GM23248 (cell line): ENCODE measurements at regions not wholly inside any gene's neighbourhood (a gene's known extent, or its start where the extent isn't known, plus 50 kb on each side); places are given as distances from the start of the nearest gene placed in this dataset.
"Not testable (repeated sequence)": the region's sequence is repeated elsewhere in the genome, so short reads cannot be mapped to it uniquely, and the experiment has no call there.

ENCODE experiments used
- DNase-seq: peaks from one replicate; pipeline ENCODE4 v3.0.0-alpha.2; 2015
- H2AFZ ChIP-seq: fragments of 200-600 bp; sonication (generic); 2 replicates; pipeline ENCODE4 v1.6.1; 2016; ENCODE audit warnings: antibody characterized with exemption
- H3F3A ChIP-seq: fragments of 200-600 bp; sonication (generic); 2 replicates; pipeline ENCODE4 v1.6.1; 2016; ENCODE audit warnings: mild to moderate bottlenecking, antibody characterized with exemption, mixed run types; ENCODE audit not compliant: insufficient read depth
- H3K27ac ChIP-seq: fragments of 200-600 bp; sonication (generic); 2 replicates; pipeline ENCODE4 v1.5.1; 2016; ENCODE audit warnings: mild to moderate bottlenecking
- H3K27me3 ChIP-seq: fragments of 200-600 bp; sonication (generic); replicated peaks from 2 replicates; pipeline ENCODE4 v1.6.1; 2016; ENCODE audit warnings: mild to moderate bottlenecking; ENCODE audit not compliant: insufficient read depth
- H3K36me3 ChIP-seq: fragments of 200-600 bp; sonication (generic); 2 replicates; pipeline ENCODE4 v1.6.1; 2016; ENCODE audit warnings: low read depth, mild to moderate bottlenecking
- H3K4me1 ChIP-seq: fragments of 200-600 bp; sonication (generic); 2 replicates; pipeline ENCODE4 v1.6.1; 2016; ENCODE audit warnings: mild to moderate bottlenecking; ENCODE audit not compliant: insufficient read depth
- H3K4me2 ChIP-seq: fragments of 200-600 bp; sonication (generic); one replicate; pipeline ENCODE4 v1.6.1; 2016; ENCODE audit warnings: mild to moderate bottlenecking; ENCODE audit not compliant: unreplicated experiment
- H3K4me3 ChIP-seq: fragments of 200-600 bp; sonication (generic); 2 replicates; pipeline ENCODE4 v1.5.1; 2016; ENCODE audit warnings: mild to moderate bottlenecking
- H3K79me2 ChIP-seq: fragments of 200-600 bp; sonication (generic); 2 replicates; pipeline ENCODE4 v1.6.1; 2016; ENCODE audit warnings: mild to moderate bottlenecking; ENCODE audit not compliant: insufficient read depth
- H3K9ac ChIP-seq: fragments of 200-600 bp; sonication (generic); 2 replicates; pipeline ENCODE4 v1.6.1; 2016; ENCODE audit warnings: mild to moderate bottlenecking
- H3K9me2 ChIP-seq: fragments of 200-600 bp; sonication (generic); 2 replicates; pipeline ENCODE4 v1.6.1; 2016; ENCODE audit warnings: mixed run types, mild to moderate bottlenecking, moderate library complexity; ENCODE audit not compliant: insufficient read depth
- H3K9me3 ChIP-seq: fragments of 200-600 bp; sonication (generic); one replicate; pipeline ENCODE4 v1.6.1; 2017; ENCODE audit warnings: low read depth
- H4K20me1 ChIP-seq: fragments of 200-600 bp; sonication (generic); 2 replicates; pipeline ENCODE4 v1.6.0; 2016; ENCODE audit not compliant: insufficient read depth
- EZH2 ChIP-seq: fragments of 200-600 bp; sonication (generic); IDR thresholded peaks from 2 replicates; pipeline ENCODE4 v1.6.1; 2018; ENCODE audit warnings: antibody characterized with exemption, mild to moderate bottlenecking; ENCODE audit not compliant: insufficient read depth, poor library complexity, severe bottlenecking
- WGBS, 2 experiments: methylation state at CpG; one replicate each; pipeline ENCODE4 v1.1.6; 2015 to 2017; ENCODE audit warnings: low lambda C conversion rate in 2 of 2, low coverage in 1 of 2; ENCODE audit errors: missing lambda C conversion rate in 2 of 2; 5-methylcytosine and 5-hydroxymethylcytosine counted together
- in situ Hi-C: fragments of 300-500 bp; cut with MboI; formaldehyde crosslinking; loops from 2 replicates; pipeline ENCODE4 v1.15.0; 2020

GRCh38 chr15:20280933-20281463 lies 260.6 kb downstream of the GOLGA6L6 start:
- H3K9me3 ChIP-seq: no peaks in the 10 kb centered on the region
- no peak overlapping the region for H3K4me3 ChIP-seq
- H3K4me1 ChIP-seq: no peaks in the 10 kb centered on the region
- WGBS, 2 experiments: 37 to 39% methylated on average over 16 of the region's 16 CpGs
- H3K27me3 ChIP-seq: no peaks in the 10 kb centered on the region
- H3K4me2 ChIP-seq: no peak overlapping the region
- H3F3A ChIP-seq: no peaks in the 10 kb centered on the region
- H4K20me1 ChIP-seq: no peaks in the 10 kb centered on the region
- in situ Hi-C loops: no loop called here
- H3K9ac ChIP-seq: no peak overlapping the region
- TF ChIP-seq EZH2: no peak
- no peak for DNase-seq
- no peak overlapping the region for H2AFZ ChIP-seq
- no peak overlapping the region for H3K27ac ChIP-seq
- no peaks in the 10 kb centered on the region for H3K36me3 ChIP-seq
- no peaks in the 10 kb centered on the region for H3K9me2 ChIP-seq
- H3K79me2 ChIP-seq: no peaks in the 10 kb centered on the region

- H3K9me3 ChIP-seq, H3K4me2 ChIP-seq, H3K27ac ChIP-seq, H2AFZ ChIP-seq, H4K20me1 ChIP-seq, H3K9me2 ChIP-seq, H3K27me3 ChIP-seq, H3F3A ChIP-seq, H3K79me2 ChIP-seq, H3K4me3 ChIP-seq, H3K36me3 ChIP-seq, in situ Hi-C loops, DNase-seq, H3K4me1 ChIP-seq, H3K9ac ChIP-seq: not testable (repeated sequence)
- 33 to 35% methylated on average over 13 of the region's 13 CpGs for WGBS, 2 experiments
These were observed 261.3 kb downstream of the GOLGA6L6 start for GRCh38 chr15:20280141-20280932.

GRCh38 chr15:20279056-20279455 lies 262.5 kb downstream of the GOLGA6L6 start:
- H3F3A ChIP-seq, in situ Hi-C loops, H3K27me3 ChIP-seq, H3K9ac ChIP-seq, H3K4me1 ChIP-seq, H3K4me2 ChIP-seq, H3K9me3 ChIP-seq, H2AFZ ChIP-seq, DNase-seq, H3K9me2 ChIP-seq, H3K36me3 ChIP-seq, H3K4me3 ChIP-seq, H3K79me2 ChIP-seq, H3K27ac ChIP-seq, H4K20me1 ChIP-seq: not testable (repeated sequence)
- 3 to 6% methylated on average over 4 of the region's 4 CpGs for WGBS, 2 experiments

- 0 to 8% methylated on average over 1 of the region's 1 CpG for WGBS, 2 experiments
- in situ Hi-C loops, H2AFZ ChIP-seq: not testable (repeated sequence)
These were observed 263.2 kb downstream of the GOLGA6L6 start for GRCh38 chr15:20278376-20278775.

GRCh38 chr15:20277451-20277850 lies 264.1 kb downstream of the GOLGA6L6 start:
- H4K20me1 ChIP-seq, H3F3A ChIP-seq, H3K79me2 ChIP-seq, H3K4me2 ChIP-seq, H3K27ac ChIP-seq, DNase-seq, H3K4me1 ChIP-seq, H3K9me3 ChIP-seq, in situ Hi-C loops, H3K36me3 ChIP-seq, H2AFZ ChIP-seq, H3K4me3 ChIP-seq, H3K9ac ChIP-seq, H3K9me2 ChIP-seq, H3K27me3 ChIP-seq: not testable (repeated sequence)
- WGBS, 2 experiments: 40 to 41% methylated on average over 3 of the region's 3 CpGs

More at GRCh38 chr15:20278376-20278775, 263.2 kb downstream of the GOLGA6L6 start:
- not testable (repeated sequence) for H3K27me3 ChIP-seq, H3F3A ChIP-seq, H3K9me3 ChIP-seq, DNase-seq, H3K27ac ChIP-seq, H3K36me3 ChIP-seq, H3K9ac ChIP-seq, H3K9me2 ChIP-seq, H3K4me3 ChIP-seq, H3K4me2 ChIP-seq, H4K20me1 ChIP-seq, H3K79me2 ChIP-seq, H3K4me1 ChIP-seq

- H3K36me3 ChIP-seq, H3K27me3 ChIP-seq, H3K79me2 ChIP-seq, H3K4me1 ChIP-seq, H3F3A ChIP-seq, H3K4me3 ChIP-seq, H3K4me2 ChIP-seq, H3K9me2 ChIP-seq, DNase-seq, H2AFZ ChIP-seq, H3K9ac ChIP-seq, H3K27ac ChIP-seq, H3K9me3 ChIP-seq, in situ Hi-C loops, H4K20me1 ChIP-seq: not testable (repeated sequence)
- 29 to 33% methylated on average over 13 of the region's 13 CpGs for WGBS, 2 experiments
These were observed 265.1 kb downstream of the GOLGA6L6 start for GRCh38 chr15:20276312-20277114.

GRCh38 chr15:20275373-20275967 lies 266.1 kb downstream of the GOLGA6L6 start:
- H3K9me2 ChIP-seq, H3K4me2 ChIP-seq, H3K4me3 ChIP-seq, H2AFZ ChIP-seq, H3K36me3 ChIP-seq, H3K9me3 ChIP-seq, H4K20me1 ChIP-seq, H3K79me2 ChIP-seq, H3K9ac ChIP-seq, DNase-seq, H3K27ac ChIP-seq, H3F3A ChIP-seq, in situ Hi-C loops, H3K4me1 ChIP-seq, H3K27me3 ChIP-seq: not testable (repeated sequence)
- 12% methylated on average over 5 of the region's 5 CpGs for whole genome bisulfite sequencing, 2 experiments
